HG02981 (cell line): ENCODE measurements at regions not wholly inside any gene's neighbourhood (a gene's known extent, or its start where the extent isn't known, plus 50 kb on each side); places are given as distances from the start of the nearest gene placed in this dataset.
"Not testable (repeated sequence)": the region's sequence is repeated elsewhere in the genome, so short reads cannot be mapped to it uniquely, and the experiment has no call there.

ENCODE experiments used
- ATAC-seq: cut with Tn5 transposase; IDR thresholded peaks from one replicate; pipeline ENCODE4 v1.9.1; 2021; ENCODE audit warnings: mild to moderate bottlenecking, moderate library complexity; ENCODE audit not compliant: unreplicated experiment

DNA sequence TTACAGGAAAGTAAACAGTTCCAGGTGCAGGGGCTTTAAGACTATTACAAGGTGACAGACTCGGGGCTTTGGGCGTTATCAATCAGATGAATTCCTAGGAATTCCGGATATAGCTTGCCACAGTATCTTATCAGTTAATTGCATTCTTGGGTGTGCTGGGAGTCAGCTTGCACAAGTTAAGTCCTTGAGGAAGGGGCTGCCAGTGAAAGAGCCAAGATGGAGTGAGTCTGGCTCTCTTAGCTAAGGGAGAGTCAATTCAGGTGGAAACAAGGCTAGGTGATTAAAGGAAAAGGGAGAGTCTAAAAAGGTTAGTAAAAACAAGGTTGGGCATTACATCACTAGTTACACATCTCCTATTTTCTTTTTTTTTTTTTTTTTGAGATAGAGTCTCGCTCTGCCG lies 199.8 kb upstream of the PRSS16 start:
- not testable (repeated sequence) for ATAC-seq

GRCh38 chr6:27049863-27050781 lies 197.4 kb upstream of the PRSS16 start:
- no peak for ATAC-seq

DNA sequence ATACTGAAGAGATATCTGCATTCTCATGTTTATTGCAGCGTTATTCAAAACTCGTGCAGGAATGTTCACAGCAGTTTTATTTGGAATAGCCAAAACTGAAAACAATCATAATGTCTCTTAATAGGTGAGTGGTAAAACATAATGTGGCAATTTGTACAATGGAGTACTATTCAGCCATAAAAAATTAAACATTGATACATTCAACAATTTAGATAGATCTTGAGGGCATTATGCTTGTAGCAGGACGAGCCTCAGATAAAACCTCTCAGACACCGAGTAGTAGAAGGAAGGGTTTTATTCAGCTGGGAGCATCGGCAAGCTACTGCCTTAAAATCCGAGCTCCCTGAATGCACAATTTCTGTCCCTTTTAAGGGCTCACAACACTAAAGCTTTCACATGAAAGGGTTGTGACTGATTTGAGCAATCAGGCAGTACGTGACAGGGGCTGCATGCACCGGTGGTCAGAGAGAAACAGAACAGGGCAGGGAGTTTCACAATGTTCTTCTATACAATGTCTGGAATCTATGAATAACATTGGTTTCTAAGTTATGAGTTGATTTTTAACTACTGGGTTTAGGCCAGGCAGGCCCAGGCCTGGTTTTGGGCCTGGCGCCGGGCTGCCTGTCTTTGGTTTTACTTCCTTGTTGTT lies 195.3 kb upstream of the PRSS16 start:
- ATAC-seq = not testable (repeated sequence)

- no peak for ATAC-seq
Measured at GRCh38 chr6:27052731-27053082, 194.8 kb upstream of the PRSS16 start.

DNA sequence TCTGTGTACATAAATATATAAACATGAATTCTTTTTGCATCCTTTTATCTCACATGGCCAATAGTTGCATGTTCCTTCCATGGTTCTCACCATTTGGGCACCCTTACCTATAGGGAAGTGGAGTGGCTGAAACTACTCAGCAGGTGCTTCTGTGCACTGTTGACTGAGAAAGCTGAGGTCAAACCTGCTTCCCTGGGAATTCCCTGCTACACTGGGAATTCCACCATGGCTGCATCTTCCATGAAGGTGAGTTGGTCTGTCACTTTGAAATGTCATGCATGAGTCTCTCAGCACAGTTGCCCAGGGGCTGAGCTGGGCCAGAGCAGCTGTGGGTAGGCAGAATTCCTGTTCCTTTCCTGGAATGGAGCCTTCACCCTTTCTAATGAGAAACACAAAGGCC lies 193.8 kb upstream of the PRSS16 start:
- ATAC-seq = no peak

DNA sequence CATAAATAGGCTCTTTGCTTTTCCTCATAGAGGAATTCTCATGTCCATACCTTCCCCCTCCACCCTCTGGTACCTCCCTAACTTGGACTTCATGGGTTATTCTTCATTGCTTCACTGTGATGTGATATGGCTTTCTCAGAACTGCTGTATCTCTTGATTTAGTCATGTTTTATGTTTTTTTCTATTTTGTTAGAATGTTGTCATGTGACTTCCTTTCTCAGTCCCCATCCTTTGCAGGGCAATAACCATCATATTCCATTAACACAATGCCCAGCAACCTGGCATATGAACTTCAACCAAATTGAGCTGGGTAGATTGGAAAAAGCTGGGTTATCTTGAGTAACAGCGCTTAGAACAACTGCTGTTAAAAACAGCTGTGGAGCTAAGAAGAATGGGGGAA lies 190.9 kb upstream of the PRSS16 start:
- no peak for ATAC-seq

DNA sequence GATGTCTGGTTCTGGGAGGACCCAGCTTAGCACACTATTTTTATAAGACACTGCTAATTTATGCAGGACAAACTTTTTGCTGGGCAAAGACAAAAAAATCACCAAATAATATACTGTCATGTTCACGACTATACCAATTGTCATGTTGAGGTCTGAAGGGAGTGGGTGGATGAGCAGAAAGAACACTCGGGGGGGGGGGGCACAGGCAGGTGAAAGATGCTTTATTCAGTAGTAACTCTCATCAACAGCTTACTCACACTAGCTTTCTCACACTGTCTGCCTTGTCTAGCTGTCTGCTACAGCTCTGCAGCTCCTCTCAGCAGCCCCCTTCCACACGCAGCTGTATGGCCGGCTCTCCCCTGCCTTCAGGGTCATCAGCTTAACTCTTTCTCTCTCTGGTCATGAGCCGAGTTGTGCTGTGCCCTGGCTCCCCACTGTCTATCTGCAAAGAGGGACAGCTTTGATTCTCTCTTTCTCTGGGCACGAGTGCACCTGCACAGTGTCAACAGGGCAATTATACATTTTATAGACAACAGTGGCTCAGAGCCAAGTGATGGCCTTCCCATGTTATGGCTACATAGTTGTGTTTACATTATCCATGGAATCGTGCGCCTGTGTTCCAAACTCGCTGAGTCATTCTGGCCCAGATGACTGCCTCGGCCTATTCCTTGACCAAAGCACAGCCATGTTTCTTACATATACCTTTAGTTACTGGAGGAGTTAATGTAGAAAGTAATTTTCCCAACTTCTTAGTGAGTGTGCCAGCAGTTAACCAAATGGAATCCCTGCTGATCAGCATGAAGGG lies 187.7 kb upstream of the PRSS16 start:
- ATAC-seq = no peak

DNA sequence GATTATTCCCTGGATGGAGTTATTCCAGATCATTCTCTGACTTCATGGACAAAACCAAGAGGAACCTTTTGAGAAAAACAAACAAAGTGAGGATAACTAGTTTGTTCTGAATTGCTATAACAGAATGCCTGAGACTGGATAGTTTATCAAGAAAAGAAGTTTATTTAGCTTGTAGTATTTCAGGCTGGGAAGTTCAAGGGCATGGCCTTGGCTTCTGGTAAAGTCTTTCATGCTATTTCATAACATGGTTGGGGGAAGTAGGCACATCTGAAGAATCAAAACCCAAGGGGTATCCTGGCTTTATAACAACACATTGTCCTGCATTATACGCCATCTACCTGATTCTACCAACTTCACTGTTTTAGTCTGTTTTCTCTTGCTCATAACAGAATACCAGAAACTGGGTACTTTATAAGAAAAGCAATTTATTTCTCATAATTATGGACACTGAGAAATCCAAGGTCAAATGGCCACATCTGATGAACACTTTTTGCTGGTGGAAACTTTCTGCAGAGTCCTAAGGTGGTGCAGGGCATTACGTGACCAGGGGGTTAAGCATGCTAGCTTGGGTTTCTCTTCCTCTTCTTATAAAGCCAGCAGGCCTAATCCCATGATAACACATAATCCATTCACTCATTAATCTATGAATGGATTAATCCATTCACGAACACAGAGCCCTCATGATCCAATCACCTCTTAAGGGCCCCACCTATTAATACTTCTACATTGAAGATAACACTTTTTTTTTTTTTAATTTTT lies 186.1 kb upstream of the PRSS16 start:
- no peak for ATAC-seq

DNA sequence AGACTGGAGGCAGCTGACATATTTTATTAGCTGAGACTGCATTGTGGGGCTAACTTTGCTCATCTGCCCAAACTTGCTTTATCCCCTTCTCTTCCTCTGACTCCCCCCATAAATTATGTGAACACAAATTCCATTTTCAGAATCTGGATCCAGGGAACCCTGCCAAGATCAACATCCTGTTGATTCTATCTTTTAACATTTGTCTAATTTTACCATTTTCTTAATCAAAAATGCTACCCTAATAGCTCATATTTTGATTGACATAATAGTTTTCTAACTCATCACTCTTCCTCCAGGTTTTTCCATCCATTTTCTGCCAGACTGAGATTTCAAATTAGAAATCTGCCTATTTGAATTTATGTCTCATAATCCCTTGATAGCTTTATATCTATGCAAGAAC lies 184.7 kb upstream of the PRSS16 start:
- ATAC-seq = no peak

DNA sequence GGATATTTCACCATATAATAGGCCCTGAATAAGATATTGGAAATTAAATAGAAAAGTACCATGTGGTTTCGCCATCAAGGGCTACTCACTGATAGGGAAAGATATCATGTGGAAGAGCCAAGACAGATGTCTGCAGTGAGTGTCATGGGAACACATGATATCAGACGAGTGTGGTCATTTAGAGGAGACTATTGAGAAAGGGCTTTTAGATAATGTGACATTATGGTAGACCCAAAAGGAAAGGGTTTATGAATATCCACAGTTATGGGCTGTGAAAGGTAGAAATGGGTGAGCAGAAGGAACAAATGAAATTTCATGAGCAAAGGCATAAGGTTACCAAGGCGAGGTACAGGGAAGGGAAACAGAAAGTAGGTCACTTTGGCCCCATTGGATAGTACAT lies 182.3 kb upstream of the PRSS16 start:
- ATAC-seq = no peak

- ATAC-seq = no peak
Measured at GRCh38 chr6:27066381-27066780, 181.1 kb upstream of the PRSS16 start.

DNA sequence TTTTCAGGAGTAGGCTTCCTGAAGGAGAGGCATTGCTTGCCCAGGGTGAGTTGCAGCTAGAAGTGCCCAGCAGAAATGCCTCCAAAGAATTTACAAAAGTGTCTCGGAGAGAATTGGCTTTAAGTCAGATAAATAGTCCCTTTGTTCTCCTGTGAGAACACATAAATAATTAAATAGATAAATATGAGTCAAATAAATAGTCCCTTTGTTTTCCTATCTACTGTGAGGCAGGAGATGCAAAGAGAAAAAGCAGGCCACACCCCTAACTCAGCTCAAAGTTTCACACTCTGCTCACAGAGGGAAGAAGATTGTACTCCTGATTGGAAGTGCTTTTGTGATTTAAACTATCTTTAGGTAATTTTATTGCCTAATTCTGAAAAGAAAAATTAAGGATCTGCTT lies 180.7 kb upstream of the PRSS16 start:
- ATAC-seq = no peak

DNA sequence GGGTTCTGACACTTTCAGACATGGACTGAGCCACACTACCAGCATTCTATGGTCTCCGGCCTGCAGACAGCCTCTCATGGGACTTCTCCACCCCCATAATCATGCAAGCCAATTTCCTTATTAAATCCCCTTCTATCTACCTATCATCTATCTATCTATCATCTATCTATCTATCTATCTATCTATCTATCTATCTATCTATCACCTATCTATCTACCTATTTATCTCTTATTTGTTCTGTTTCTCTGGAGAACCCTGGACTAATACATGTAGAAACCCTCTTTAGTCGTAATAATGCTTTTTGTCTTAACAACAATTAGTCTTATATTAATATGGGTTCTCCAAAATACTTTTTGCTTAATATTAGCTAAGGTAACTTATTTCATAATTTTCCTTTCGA lies 174.1 kb upstream of the PRSS16 start:
- ATAC-seq = no peak

DNA sequence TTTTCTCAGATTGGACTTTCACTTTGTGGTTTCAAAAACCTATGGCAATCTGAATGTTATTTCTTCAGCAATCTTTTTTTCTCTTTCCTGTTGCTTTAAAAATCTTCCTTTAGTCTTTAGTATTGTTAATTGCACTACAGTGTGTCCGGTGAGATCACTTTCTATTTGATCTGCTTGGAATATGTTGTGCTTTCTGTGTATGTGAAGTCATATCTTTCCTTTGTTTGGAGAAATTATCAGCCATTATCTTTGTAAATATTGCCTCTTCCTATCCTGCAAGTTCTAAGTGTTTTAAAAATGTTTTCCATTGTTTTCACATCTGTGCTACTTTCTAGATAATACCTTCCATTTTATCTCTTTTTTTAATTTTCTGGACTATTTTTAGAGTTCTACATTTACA lies 171.4 kb upstream of the PRSS16 start:
- ATAC-seq = no peak

- peak; percentile 71 for ATAC-seq
Measured at GRCh38 chr6:27078734-27079357, 168.7 kb upstream of the PRSS16 start.

DNA sequence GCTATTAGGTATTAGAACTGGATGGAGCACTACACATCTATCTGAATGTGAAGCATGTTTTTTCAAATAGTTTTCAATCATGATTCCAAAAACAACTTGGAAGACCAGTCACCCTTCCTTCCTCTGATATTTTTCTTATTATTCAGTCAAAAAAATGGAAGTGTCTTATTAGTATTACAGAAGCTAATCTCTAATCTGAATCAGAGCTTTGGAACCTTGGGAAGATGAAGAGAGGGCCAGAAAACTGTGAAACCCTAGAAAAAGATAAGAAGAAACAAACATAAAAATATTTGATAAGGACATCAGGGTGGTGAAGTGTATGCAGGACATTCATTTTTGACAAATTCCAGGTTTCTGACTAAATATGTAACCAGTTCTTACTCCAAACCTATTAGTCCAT lies 166.3 kb upstream of the PRSS16 start:
- no peak for ATAC-seq

DNA sequence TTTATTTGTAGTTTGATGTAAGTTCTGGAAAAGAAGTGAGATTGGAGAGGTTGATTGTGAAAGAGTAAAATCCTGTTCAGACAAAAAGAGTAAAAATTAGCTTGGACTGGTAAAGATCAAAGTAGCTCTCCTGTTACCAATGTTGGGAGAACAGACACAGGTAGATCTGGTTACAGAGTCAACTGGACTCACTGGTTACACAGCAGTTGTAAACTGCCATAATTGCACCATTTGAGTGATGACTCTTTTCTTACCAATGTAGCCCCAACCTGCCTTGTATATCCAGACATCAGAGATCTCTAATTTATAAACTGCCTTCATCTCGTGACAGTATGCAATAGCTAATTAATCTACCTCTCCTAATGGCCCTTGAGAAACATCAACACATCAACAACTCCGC lies 165.6 kb upstream of the PRSS16 start:
- no peak for ATAC-seq

GRCh38 chr6:27088068-27088467 lies 159.4 kb upstream of the PRSS16 start:
- no peak for ATAC-seq

DNA sequence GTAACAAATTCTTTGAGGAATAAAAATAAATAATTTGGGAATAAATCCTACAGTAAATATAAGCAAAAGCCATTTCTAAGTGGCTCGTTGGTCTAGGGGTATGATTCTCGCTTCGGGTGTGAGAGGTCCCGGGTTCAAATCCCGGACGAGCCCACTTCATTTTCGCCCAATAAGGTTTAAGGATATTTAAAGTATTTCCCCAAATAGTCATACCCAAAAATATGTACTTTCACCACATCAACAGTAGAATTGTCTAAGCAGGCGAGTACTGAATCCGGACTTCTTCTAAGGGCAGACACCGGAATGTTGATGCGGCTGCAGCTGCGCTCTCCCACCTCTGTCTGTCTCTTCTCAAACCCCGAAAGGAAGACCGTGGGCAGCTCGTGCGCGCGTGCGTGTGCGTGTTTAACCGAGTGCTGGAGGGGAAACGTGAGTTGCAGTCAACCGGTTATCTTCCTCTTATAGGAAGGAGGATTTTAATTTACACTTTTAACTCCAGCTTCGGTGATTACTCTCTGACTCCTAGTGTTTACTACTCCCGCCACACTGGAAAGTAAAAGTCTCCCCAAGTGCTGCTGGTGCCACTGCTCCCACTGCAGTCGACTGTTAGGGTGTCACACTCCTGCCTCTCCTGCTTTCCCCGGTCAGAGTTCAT lies 155.7 kb upstream of the PRSS16 start:
- peak; percentile 67 for ATAC-seq

DNA sequence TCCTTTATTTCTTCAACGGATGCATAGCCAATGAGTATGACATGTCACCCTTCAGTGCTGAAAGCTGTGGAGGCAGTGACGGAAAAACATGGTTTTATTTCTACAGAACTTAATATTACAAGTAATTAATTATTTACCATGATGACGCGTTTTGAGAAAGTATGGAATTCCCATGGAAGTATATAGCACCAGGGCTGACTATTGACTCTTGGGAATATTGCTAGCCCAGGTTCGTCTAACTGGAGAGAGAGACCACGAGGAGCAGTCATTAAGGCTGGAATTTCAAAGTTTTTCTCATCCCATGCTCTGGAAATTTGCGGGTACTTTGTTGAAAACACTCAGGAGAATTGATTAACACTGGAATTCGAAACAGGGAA lies 155.2 kb upstream of the PRSS16 start:
- ATAC-seq = no peak
